Esophagus muscularis mucosa (tissue), 4 donors: ENCODE measurements at regions not wholly inside any gene's neighbourhood (a gene's known extent, or its start where the extent isn't known, plus 50 kb on each side); places are given as distances from the start of the nearest gene placed in this dataset.

Experiments used
- DNase-seq: peaks from one replicate; pipeline ENCODE4 v3.0.0-alpha.2; 2017; ENCODE audit errors: extremely low spot score
- H3K27ac ChIP-seq, 4 donors: fragments of 200-600 bp; sonication (generic); replicated peaks in 1 of 4; 1 replicate in 3 of 4; 2 replicates in 1 of 4; pipeline ENCODE4 v1.5.1; 2016 to 2019; ENCODE audit warnings: mild to moderate bottlenecking in 1 of 4
- H3K27me3 ChIP-seq, 4 donors: fragments of 200-600 bp; sonication (generic); one replicate each; pipeline versions ENCODE4 v1.5.1 to v1.6.0; 2016 to 2019
- H3K36me3 ChIP-seq, 4 donors: fragments of 200-600 bp; sonication (generic); one replicate each; pipeline ENCODE4 v1.5.1; 2016 to 2019
- H3K4me1 ChIP-seq, 4 donors: fragments of 200-600 bp; sonication (generic); one replicate each; pipeline ENCODE4 v1.5.1; 2016 to 2019
- H3K4me3 ChIP-seq, 4 donors: fragments of 200-600 bp; sonication (generic); 1 replicate in 2 of 4; 2 replicates in 2 of 4; pipeline ENCODE4 v1.5.1; 2016 to 2019; ENCODE audit warnings: mild to moderate bottlenecking in 4 of 4, moderate library complexity in 1 of 4
- H3K9me3 ChIP-seq, 4 donors: fragments of 200-600 bp; sonication (generic); 1 replicate in 3 of 4; 2 replicates in 1 of 4; pipeline ENCODE4 v1.5.1; 2016 to 2019
- CTCF ChIP-seq, 3 experiments: fragments of 200-600 bp in 2 of 3; fragments of 450-650 bp in 1 of 3; sonication (generic) in 2 of 3; IDR thresholded peaks; one replicate each; pipeline ENCODE4 v1.5.1; 2017 to 2019; ENCODE audit warnings: antibody characterized with exemption in 3 of 3, mild to moderate bottlenecking in 2 of 3, moderate library complexity in 1 of 3
- EP300 ChIP-seq: sonication (generic); formaldehyde crosslinking; IDR thresholded peaks from one replicate; pipeline ENCODE4 v1.6.1; 2017; ENCODE audit warnings: antibody characterized with exemption
- POLR2A ChIP-seq: fragments of 450-650 bp; IDR thresholded peaks from one replicate; pipeline ENCODE4 v1.6.1; 2017; ENCODE audit warnings: antibody characterized with exemption, moderate library complexity, mild to moderate bottlenecking, low read depth
- POLR2AphosphoS5 ChIP-seq, 2 donors: sonication (generic); formaldehyde crosslinking; IDR thresholded peaks; one replicate each; pipeline ENCODE4 v1.6.1; 2017; ENCODE audit warnings: antibody characterized with exemption in 2 of 2
- WGBS: methylation state at CpG from one replicate; pipeline ENCODE4 v1.1.5; 2018; 5-methylcytosine and 5-hydroxymethylcytosine counted together
- intact Hi-C: fragments of 100-400 bp; cut with DNase I; formaldehyde crosslinking; loops from one replicate; pipeline ENCODE4 v1.15.1; 2023

DNA sequence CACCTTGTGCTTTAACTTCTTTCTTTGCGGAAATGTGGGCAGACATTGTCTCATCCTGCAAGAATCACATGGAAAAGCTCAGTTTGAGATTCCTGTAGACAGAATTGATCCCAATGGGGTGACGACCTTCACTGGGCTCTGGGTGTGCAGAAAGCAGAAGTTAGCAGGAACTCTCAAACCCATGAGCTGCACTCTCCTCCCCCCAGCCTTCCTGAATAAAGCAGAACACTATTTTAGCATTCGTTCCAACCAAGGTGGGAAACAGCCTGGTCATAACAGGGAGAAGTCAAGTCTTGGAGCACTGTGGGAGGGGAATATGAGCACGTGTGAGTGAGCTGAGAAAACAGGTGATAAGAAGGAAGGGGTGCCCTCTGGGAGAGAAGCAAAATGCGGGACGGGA lies 87.4 kb upstream of the FER start:
- intact Hi-C loops: no loop called here
- WGBS: 77% methylated on average over 6 of the region's 6 CpGs
- H3K4me3 ChIP-seq: no peak overlapping the region

DNA sequence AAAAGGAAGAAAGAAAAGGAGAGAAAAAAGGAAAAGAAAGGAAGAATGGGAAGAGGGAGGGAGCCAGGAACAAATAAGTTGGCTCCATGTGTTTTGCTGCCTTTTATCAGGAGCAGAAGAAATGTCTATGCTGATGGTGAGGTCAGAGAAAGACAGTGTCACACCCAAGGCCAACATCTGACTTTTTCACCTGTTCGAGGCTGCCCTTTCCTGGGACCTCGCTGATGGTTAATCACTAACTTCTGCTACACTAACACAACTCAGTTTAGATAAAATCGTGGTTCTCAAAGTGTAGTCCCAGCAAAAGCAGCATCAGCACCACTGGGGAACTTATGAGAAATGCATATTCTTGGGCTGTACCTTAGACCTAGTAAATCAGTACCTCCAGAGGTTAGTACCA lies 88.2 kb upstream of the FER start:
- Histone ChIP-seq H3K4me3 (no peak overlapping the region), H3K9me3 (no peaks in the 10 kb centered on the region), H3K27ac (no peak overlapping the region), H3K36me3 (no peaks in the 10 kb centered on the region), H3K27me3 (no peaks in the 10 kb centered on the region), H3K4me1 (no peaks in the 10 kb centered on the region)
- no peak for DNase-seq
- TF ChIP-seq EP300 (no peak), POLR2A (no peak), POLR2AphosphoS5 (IDR thresholded peaks at IDR 0.05) (no peak), CTCF (IDR thresholded peaks at IDR 0.05) (no peak)
- 100% methylated on average over 3 of the region's 3 CpGs for WGBS
- intact Hi-C loops: no loop called here

More for the DNA sequence above, 87.4 kb upstream of the FER start:
- DNase-seq: no peak
- Histone ChIP-seq H3K36me3 (no peaks in the 10 kb centered on the region), H3K9me3 (no peaks in the 10 kb centered on the region), H3K27me3 (no peaks in the 10 kb centered on the region), H3K27ac (no peak overlapping the region), H3K4me1 (no peaks in the 10 kb centered on the region)
- no peak for TF ChIP-seq POLR2A
- TF ChIP-seq POLR2AphosphoS5 (IDR thresholded peaks at IDR 0.05): no peak
- no peak for TF ChIP-seq EP300
- no peak for TF ChIP-seq CTCF (IDR thresholded peaks at IDR 0.05)

DNA sequence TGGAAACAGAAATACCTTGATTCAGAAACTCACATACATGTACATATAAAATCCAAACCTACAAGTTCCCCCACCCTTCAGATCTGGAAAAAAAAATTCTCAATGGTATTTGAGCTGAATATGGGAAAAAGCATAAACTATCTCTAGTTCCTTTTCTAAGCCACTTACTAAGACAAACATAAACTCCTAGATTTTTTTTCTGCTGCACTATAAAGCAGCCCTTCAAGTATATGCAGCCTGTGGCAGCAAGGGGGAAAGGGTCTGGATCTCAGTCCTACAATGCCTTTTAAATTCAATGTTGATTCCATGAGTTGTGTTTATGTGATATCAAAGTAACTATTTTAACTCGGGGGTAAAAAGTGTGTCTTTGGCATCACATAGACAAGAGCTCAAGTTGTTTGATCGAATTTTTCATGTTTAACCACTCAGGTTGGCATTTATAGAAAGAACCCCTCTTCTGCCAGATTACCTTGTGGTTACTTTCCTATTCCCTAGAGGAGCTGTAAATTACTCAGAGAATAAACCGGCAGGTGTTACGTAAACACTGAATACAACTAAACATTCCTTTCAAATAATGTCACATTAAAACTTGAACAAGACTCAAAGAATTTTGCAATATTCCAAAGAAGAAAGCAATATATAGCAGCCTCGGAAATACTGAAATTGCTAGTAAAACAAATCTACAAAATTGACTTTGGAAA lies 91.8 kb upstream of the FER start:
- DNase-seq: no peak
- TF ChIP-seq POLR2AphosphoS5 (IDR thresholded peaks at IDR 0.05) (no peak), POLR2A (no peak), EP300 (no peak), CTCF (IDR thresholded peaks at IDR 0.05) (no peak)
- intact Hi-C loops: no loop called here
- H3K36me3 ChIP-seq: no peaks in the 10 kb centered on the region
- H3K27me3 ChIP-seq: no peaks in the 10 kb centered on the region
- 64% methylated on average over 5 of the region's 5 CpGs for WGBS
- no peak overlapping the region for H3K27ac ChIP-seq
- H3K4me1 ChIP-seq: no peaks in the 10 kb centered on the region
- H3K4me3 ChIP-seq: no peak overlapping the region
- no peaks in the 10 kb centered on the region for H3K9me3 ChIP-seq

DNA sequence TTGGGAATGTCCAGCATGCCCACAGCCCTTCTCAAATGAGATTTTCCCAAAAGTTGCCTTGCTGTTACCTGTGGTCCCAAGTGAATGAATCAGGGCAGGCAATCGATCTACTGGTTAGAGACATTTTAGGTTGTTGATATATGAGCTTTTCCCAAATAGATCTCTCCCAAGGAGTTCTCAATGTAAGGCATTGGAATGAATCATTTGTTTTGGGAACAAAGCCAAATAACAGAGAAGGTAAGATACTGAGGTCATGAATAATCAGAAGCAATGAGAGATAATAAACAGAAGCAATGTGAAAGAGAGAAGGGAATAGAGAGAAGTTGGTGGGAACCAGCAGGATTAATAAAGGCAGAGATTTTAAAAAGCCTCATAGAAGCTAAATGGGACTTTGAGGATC lies 93.6 kb upstream of the FER start:
- Histone ChIP-seq H3K27me3 (no peaks in the 10 kb centered on the region), H3K4me1 (no peaks in the 10 kb centered on the region), H3K9me3 (no peaks in the 10 kb centered on the region), H3K4me3 (no peak overlapping the region), H3K27ac (no peak overlapping the region), H3K36me3 (no peaks in the 10 kb centered on the region)
- WGBS: 69% methylated on average over 1 of the region's 1 CpG
- TF ChIP-seq POLR2A: no peak
- no peak for TF ChIP-seq EP300
- peak; percentile 24 for DNase-seq
- intact Hi-C loops: no loop called here

- H3K36me3 ChIP-seq: no peaks in the 10 kb centered on the region
- intact Hi-C loops: no loop called here
- peak; percentile 5 for DNase-seq
- no peaks in the 10 kb centered on the region for H3K4me1 ChIP-seq
- no peak overlapping the region for H3K4me3 ChIP-seq
- no peaks in the 10 kb centered on the region for H3K9me3 ChIP-seq
- WGBS: 100% methylated on average over 1 of the region's 1 CpG
- no peaks in the 10 kb centered on the region for H3K27me3 ChIP-seq
- no peak overlapping the region for H3K27ac ChIP-seq
- TF ChIP-seq CTCF (IDR thresholded peaks at IDR 0.05) (no peak), POLR2A (no peak), POLR2AphosphoS5 (IDR thresholded peaks at IDR 0.05) (no peak), EP300 (no peak)
Measured at GRCh38 chr5:108653201-108653600, 94.5 kb upstream of the FER start.
